KOPT-K1 (cell line): ENCODE measurements at regions not wholly inside any gene's neighbourhood (a gene's known extent, or its start where the extent isn't known, plus 50 kb on each side); places are given as distances from the start of the nearest gene placed in this dataset.
"Not testable (repeated sequence)": the region's sequence is repeated elsewhere in the genome, so short reads cannot be mapped to it uniquely, and the experiment has no call there.

ENCODE experiments used
- H3K27ac ChIP-seq: fragments of 200-600 bp; sonication (generic); 2 replicates; pipeline ENCODE4 v1.5.1; 2016; ENCODE audit warnings: antibody characterized with exemption, mild to moderate bottlenecking, low read depth, low read length; ENCODE audit not compliant: poor library complexity, severe bottlenecking
- H3K36me3 ChIP-seq: fragments of 200-600 bp; sonication (generic); 2 replicates; pipeline ENCODE4 v1.5.1; 2017; ENCODE audit warnings: antibody characterized with exemption, mild to moderate bottlenecking, low read length, moderate library complexity; ENCODE audit not compliant: insufficient read depth
- H3K9me3 ChIP-seq: fragments of 200-600 bp; sonication (generic); 2 replicates; pipeline ENCODE4 v1.5.1; 2017; ENCODE audit warnings: antibody characterized with exemption, low read length, mild to moderate bottlenecking; ENCODE audit not compliant: insufficient read depth, poor library complexity, severe bottlenecking

GRCh38 chr14:105691321-105692109 lies 165.1 kb downstream of the TMEM121 start:
- H3K27ac ChIP-seq, H3K36me3 ChIP-seq, H3K9me3 ChIP-seq: not testable (repeated sequence)

GRCh38 chr14:105692110-105692685 lies 165.8 kb downstream of the TMEM121 start:
- not testable (repeated sequence) for H3K27ac ChIP-seq, H3K36me3 ChIP-seq, H3K9me3 ChIP-seq

- H3K9me3 ChIP-seq: no peaks in the 10 kb centered on the region
- H3K36me3 ChIP-seq: no peaks in the 10 kb centered on the region
- H3K27ac ChIP-seq: no peak overlapping the region
Observed at GRCh38 chr14:105694961-105695360, 168.6 kb downstream of the TMEM121 start.

GRCh38 chr14:105696388-105696787 lies 170.0 kb downstream of the TMEM121 start:
- not testable (repeated sequence) for H3K27ac ChIP-seq, H3K36me3 ChIP-seq, H3K9me3 ChIP-seq

GRCh38 chr14:105697414-105697813 lies 171.0 kb downstream of the TMEM121 start:
- H3K27ac ChIP-seq, H3K9me3 ChIP-seq, H3K36me3 ChIP-seq: not testable (repeated sequence)

- not testable (repeated sequence) for H3K27ac ChIP-seq, H3K36me3 ChIP-seq, H3K9me3 ChIP-seq
Observed at GRCh38 chr14:105697955-105698354, 171.6 kb downstream of the TMEM121 start.

- not testable (repeated sequence) for H3K36me3 ChIP-seq, H3K27ac ChIP-seq, H3K9me3 ChIP-seq
Observed at GRCh38 chr14:105698940-105699556, 172.7 kb downstream of the TMEM121 start.

- not testable (repeated sequence) for H3K27ac ChIP-seq, H3K36me3 ChIP-seq, H3K9me3 ChIP-seq
Observed at GRCh38 chr14:105699706-105700105, 173.3 kb downstream of the TMEM121 start.

- H3K9me3 ChIP-seq, H3K27ac ChIP-seq, H3K36me3 ChIP-seq: not testable (repeated sequence)
Observed at GRCh38 chr14:105700146-105700545, 173.8 kb downstream of the TMEM121 start.

GRCh38 chr14:105700622-105701288 lies 174.4 kb downstream of the TMEM121 start:
- H3K9me3 ChIP-seq: no peaks in the 10 kb centered on the region
- no peaks in the 10 kb centered on the region for H3K36me3 ChIP-seq
- H3K27ac ChIP-seq: no peak overlapping the region

- Histone ChIP-seq H3K36me3 (no peaks in the 10 kb centered on the region), H3K9me3 (no peaks in the 10 kb centered on the region), H3K27ac (no peak overlapping the region)
Observed at GRCh38 chr14:105701456-105702274, 175.3 kb downstream of the TMEM121 start.

- H3K36me3 ChIP-seq: no peaks in the 10 kb centered on the region
- H3K9me3 ChIP-seq: no peaks in the 10 kb centered on the region
- H3K27ac ChIP-seq: no peak overlapping the region
Observed at GRCh38 chr14:105702275-105702817, 176.0 kb downstream of the TMEM121 start.

GRCh38 chr14:105703044-105703665 lies 176.8 kb downstream of the TMEM121 start:
- H3K36me3 ChIP-seq, H3K27ac ChIP-seq, H3K9me3 ChIP-seq: not testable (repeated sequence)

GRCh38 chr14:105704091-105704490 lies 177.7 kb downstream of the TMEM121 start:
- H3K27ac ChIP-seq, H3K36me3 ChIP-seq, H3K9me3 ChIP-seq: not testable (repeated sequence)
